GM13977 (cell line): ENCODE measurements at regions not wholly inside any gene's neighbourhood (a gene's known extent, or its start where the extent isn't known, plus 50 kb on each side); places are given as distances from the start of the nearest gene placed in this dataset.

Experiments used
- DNase-seq: peaks from one replicate; pipeline ENCODE4 v3.0.0; 2012; ENCODE audit warnings: low spot score
- CTCF ChIP-seq: IDR thresholded peaks from 2 replicates; pipeline ENCODE4 v1.5.1; 2012; ENCODE audit warnings: mild to moderate bottlenecking, control low read depth; ENCODE audit not compliant: insufficient read depth; ENCODE audit errors: extremely low read depth, missing control alignments
- in situ Hi-C: fragments of 300-500 bp; cut with MboI; formaldehyde crosslinking; loops from one replicate; pipeline ENCODE4 v1.12.0; 2022; ENCODE audit warnings: low sequenced_read_pairs, low pct_unique_long_range_greater_than_20kb, mixed read lengths, inconsistent platforms; ENCODE audit not compliant: unreplicated experiment

GRCh38 chr5:121024416-121025311, 560.6 kb downstream of the PRR16 start:
- no peak for TF ChIP-seq CTCF
- in situ Hi-C loops = no loop called here
- no peak for DNase-seq

- DNase-seq = no peak
- TF ChIP-seq CTCF = no peak
- in situ Hi-C loops = no loop called here
Measured at GRCh38 chr5:121025671-121026070, 561.6 kb downstream of the PRR16 start.

GRCh38 chr5:121027636-121028035, 563.5 kb downstream of the PRR16 start:
- in situ Hi-C loops = no loop called here
- no peak for TF ChIP-seq CTCF
- DNase-seq = no peak

GRCh38 chr5:121029536-121030245, 565.6 kb downstream of the PRR16 start:
- DNase-seq = no peak
- in situ Hi-C loops = no loop called here
- TF ChIP-seq CTCF = no peak

- in situ Hi-C loops = no loop called here
- no peak for TF ChIP-seq CTCF
- no peak for DNase-seq
Measured at GRCh38 chr5:121031491-121031890, 567.4 kb downstream of the PRR16 start.

- TF ChIP-seq CTCF = no peak
- DNase-seq = no peak
- in situ Hi-C loops = no loop called here
Measured at GRCh38 chr5:121033334-121033733, 569.2 kb downstream of the PRR16 start.
